Stimulated activated CD8-positive, alpha-beta memory T cell treated with anti-CD3 and anti-CD28 coated beads, Interleukin-15, amount 100 ng/mL, for 48 hours (primary cell): ENCODE measurements at regions not wholly inside any gene's neighbourhood (a gene's known extent, or its start where the extent isn't known, plus 50 kb on each side); places are given as distances from the start of the nearest gene placed in this dataset.

Experiments
- DNase-seq, 2 donors: peaks; one replicate each; pipeline ENCODE4 v3.0.0-alpha.2; 2020; ENCODE audit warnings: low read depth in 2 of 2

- DNase-seq: no peak
Measured at GRCh38 chr1:88145752-88146151, 538.3 kb upstream of the PKN2 start.

- no peak for DNase-seq
Measured at GRCh38 chr1:88149686-88150085, 534.4 kb upstream of the PKN2 start.

DNA sequence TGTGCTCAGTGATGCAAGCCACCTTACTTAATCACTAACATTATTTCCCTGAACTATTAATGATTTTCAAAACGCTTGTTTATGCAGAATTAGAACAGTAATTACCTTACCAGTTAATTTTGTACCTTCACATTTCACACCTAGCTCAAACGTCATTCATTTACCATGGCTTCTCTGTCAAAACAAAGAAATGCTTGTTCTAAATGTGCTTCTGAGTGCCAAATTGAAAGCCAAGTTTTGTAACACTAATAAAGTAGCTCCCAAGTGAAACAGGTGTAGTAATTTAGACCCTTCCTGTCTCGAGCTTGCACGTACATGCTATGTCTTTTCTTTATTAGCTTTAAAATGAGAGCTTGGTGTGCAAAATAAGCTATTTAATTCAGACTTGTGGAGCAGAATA, 533.7 kb upstream of the PKN2 start:
- DNase-seq: no peak

DNA sequence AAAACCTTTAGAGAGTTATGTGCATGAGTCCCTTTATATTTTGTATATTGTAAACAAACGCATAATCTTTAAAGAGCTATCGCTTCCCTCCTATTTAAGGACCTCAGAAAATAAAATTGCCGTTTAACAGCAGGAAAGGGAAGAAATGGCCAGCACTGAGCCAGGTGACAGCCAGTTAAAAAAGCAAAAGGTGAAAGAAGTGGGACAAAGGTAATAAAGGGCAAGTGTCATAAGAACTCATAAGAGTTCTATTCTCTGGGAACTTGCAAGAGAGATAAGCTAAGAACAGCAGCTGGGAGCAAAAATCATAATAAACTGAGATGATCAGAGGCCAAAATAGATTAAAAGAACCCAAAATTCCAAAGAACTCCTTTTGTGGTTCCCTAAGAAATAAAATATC, 520.9 kb upstream of the PKN2 start:
- no peak for DNase-seq

DNA sequence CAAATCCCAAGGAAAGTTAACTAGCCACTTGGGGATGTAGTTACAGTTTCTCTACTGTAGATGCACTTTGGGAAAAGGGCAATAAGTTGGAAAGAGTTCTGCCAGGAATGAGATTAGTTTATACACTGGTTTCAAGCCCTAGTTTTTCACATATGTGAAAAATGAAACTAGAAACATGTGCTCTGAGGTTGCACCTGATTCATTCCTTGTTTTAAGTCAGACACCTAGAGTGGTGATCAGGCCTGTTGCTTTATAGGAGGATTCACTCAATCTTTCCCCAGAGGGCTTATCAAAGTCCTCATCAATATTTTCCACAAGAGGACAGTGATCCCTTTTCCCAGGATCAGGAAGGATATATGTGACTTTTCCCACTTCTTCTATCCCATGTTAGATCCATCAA, 515.9 kb upstream of the PKN2 start:
- DNase-seq: no peak

DNA sequence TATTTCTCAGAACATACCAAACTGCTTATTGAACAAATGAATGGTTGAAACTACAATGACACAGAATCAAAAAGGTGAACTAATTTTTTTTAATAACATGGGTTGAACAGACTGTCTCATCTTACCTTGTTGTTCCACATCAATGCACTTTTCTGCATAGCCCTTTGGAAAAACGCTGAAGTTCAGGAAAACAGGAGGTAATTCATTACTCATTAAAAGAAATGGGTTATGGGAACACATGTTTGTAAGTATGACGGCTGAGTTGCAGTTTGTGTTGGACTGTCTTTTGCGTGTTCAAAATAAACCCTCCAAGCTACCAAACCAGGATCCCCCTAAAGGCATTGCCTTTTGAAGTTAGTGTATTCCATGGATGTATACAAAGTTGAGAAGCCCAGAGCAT, 514.9 kb upstream of the PKN2 start:
- no peak for DNase-seq

DNA sequence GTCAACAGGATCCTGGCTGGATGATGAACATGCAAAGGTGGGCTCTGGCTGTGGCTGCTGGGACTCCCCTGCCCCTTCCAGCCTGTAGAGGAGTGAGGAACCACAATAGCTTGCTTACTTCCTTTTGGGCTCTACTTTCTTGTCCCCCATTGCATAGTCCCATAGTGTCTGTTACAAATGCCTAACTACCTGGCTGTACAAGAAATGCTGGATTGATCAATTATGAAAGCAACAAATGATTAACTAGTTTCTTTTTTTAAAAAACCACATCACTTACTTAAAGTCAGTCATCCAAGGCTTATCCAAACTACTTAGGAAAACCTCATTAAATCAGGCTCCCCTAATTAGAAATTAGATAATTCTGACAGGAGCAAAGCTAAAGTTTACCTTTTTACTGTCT, 514.1 kb upstream of the PKN2 start:
- DNase-seq: no peak

DNA sequence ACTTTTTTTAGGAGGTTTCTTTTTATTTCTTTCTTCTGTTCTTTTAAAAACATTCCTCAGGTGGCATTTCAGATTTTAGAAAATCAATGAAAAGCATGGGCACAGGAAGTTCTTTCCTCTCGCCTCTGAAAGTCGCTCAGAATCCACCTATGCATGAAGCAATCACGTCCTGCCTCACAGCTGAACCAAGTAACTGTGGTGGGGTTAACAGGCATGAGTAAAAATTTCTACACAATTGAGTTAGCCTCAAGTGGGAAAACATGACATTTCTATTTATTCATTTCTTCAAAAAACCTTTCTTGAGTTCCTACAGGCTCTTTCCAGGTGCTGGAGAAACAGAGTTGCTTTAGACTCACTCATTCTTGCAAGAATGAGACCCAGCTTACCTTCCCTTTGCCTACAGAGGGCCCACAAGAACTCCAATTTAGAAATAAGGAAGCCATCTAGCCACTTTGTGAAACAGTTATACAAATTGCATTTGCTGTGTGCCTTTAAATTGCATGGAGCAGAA, 508.9 kb upstream of the PKN2 start:
- no peak for DNase-seq

GRCh38 chr1:88175631-88176226, 508.3 kb upstream of the PKN2 start:
- no peak for DNase-seq

DNA sequence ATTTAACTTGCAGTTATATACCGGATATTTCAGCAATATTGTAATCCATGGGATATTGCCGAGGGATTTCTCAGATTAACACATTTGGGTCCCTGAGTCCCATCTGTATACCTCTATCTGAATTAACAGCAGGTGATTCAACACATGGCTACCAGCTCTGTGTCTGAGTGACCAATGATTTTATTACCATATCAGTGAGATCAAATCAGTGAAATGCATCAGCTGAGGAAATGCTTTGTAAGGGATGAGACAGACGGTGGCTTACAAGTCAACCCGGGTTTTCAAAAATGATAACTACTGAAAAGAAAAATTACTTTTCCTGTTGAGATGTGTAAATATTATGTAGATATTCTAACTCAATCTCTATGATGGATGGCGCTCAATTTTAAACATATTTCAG, 504.1 kb upstream of the PKN2 start:
- DNase-seq: no peak

DNA sequence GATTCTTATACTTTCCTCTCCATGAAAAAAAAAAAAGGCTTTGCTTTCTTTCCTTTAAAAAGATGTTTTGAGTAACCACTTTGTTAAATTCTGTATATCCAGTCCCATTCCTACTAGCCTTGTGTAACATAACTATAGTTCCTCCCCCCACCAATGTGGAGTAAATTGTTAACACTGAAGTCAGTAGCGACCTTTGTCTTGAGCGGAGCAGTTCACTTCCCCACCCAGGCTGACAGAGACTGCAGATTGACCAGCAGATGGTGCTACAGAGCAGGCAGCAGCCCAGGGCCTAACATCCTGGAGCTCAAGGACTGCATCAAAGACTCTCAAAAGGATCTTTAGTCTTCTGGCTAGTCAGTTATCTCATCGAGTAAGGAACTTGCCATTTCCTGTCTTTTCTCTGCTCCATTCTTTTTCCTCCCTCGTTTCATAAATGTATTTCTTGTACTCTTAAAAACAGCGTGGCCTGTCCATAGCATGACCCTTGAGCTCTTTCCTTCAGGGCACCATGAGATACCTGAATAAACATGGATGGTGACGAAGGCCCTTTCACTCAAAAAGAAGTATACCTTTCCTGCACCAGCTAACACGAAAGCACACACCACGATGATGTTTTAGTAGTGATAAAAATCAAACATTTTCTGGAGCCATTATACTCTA, 503.5 kb upstream of the PKN2 start:
- DNase-seq: peak; percentile 19

DNA sequence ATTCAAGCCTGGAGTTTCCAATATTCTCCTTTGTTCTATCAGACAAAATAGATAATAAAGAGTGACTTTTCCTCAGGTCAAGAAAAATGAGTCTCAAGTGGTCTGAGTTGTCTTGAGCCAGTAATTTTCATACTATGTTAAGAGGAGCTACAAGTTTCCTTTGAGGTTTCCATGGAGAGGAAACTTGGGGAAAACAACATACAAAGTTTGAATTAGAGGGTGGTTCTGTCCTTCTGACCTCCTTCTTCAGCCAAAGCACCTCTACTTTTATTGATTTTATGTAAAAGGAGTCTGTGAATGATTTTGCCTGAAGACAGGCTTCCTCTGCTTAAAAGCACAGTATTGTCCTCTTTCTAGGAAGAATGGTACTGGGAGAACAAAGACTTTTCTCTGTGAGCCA, 497.2 kb upstream of the PKN2 start:
- no peak for DNase-seq

DNA sequence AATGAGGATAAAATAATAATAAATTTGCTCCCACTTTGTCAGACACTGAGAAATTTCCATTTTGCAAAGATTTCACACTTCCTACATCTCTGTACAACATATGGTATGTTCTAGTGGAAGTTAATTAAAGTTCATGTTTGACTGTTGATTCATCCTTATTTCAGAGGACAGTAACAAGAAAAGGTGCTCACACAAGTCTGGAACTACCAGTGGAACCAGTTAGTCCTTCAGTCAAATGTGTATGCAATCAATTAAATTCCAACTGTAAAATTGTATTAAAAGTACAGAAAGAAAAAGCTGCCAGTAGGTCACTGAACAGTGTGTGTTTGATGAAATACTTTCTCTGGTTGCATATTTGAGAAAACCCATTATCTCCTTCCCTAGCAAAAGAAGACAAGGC, 496.0 kb upstream of the PKN2 start:
- DNase-seq: no peak

- no peak for DNase-seq
Measured at GRCh38 chr1:88189525-88189924, 494.5 kb upstream of the PKN2 start.

DNA sequence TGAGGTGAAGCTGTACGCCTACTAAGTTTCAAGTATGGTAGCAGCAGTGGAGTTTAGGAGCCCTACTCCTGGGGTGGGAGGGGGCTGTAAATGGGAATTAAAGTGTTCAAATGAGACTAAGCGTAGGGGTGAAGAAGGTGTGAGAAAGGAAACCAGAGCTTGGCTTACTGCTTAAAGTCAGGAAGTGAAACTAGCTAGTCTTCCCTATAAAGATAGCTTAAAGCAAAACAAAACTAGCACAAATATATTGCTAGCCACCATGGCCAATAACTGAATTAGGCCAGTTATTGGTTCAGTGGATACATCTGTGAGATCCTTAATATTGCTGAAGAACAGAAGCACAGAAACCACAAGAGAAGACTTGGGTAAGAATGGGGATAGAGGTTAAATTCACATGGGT, 492.2 kb upstream of the PKN2 start:
- no peak for DNase-seq

DNA sequence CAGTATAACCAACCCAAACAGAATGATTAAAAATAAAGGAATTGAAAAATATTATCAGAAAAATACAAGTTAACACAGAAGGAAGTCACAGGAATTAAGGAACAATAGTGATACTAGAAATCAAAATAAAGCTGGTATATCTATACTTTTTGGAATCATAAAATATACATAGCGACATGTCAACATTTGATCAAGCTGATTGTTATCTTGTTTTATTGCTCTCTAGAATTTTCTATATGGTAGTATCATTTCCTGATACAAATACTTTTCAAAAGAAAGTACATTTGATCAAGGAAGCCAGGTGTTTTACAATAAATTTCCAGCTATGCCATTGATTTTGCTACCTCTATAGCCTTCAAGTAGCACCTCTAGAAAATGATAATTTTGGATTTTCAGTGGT, 489.5 kb upstream of the PKN2 start:
- DNase-seq: no peak

DNA sequence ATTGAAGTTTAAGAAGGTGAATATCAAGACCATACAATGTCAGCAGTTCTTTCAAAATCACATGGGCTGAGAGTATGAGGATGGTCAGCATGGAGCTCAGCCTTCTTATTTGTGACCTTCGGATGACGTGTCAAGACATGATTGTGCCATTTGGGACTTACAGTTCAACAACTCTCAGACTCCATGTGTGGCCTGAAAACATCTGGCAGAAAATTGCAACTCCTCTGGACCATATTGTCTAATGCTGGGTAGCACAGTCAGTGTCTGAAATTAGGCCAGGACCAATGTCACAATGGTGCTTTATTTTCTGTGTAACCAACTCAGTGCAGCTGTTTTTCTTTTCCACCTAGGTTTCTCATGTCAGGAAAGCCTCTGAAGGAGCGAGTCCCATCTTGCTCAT, 483.5 kb upstream of the PKN2 start:
- DNase-seq: no peak

- DNase-seq: no peak
Measured at GRCh38 chr1:88204111-88204510, 480.0 kb upstream of the PKN2 start.

DNA sequence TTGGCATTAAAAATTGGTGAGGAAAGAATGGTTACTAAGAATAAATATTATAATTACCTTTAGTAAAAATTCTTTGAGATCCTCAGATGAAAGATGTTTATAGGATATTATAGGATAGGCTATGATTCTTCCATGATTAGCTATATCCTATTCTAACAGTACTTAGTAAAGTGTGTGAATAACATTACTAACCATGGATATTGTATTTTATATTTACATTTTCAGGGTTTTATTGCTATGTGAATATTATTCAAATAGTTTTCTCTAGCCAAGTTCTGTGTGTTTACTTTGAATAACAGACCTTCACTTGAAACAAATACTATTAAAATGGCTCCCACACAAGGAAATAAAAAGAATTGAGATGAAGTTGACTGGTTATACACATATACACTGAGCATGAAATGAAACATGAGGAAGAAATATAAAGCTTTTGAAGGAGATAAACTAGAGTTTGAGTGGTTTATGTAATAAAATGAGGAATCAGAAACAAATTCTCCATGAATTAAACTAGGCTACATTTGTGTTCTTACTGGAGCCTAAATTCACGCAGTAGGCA, 479.4 kb upstream of the PKN2 start:
- DNase-seq: no peak

DNA sequence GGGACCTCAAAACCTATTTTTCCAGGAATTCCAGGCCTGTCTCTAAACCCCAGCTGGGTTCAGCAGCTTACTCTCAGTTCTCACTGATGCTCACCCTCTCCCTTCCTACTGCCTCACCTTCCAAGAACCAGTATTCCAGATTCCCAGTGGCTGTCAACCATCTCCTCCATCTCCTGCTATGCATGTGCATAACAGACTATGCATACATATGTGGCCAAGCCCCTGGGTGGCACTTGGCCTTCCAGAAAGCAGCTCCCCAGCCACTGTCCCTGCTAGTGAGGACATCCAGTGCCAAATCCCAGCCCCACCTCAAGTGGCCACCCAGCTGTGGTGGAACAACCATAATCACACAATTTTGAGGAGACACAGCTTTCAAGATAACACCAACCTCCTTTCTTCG, 475.7 kb upstream of the PKN2 start:
- DNase-seq: no peak

GRCh38 chr1:88210103-88210787, 473.8 kb upstream of the PKN2 start:
- no peak for DNase-seq

- DNase-seq: no peak
Measured at GRCh38 chr1:88216441-88216840, 467.6 kb upstream of the PKN2 start.

- DNase-seq: no peak
Measured at GRCh38 chr1:88217386-88217785, 466.7 kb upstream of the PKN2 start.
